Fibroblast of lung (primary cell): ENCODE measurements at regions not wholly inside any gene's neighbourhood (a gene's known extent, or its start where the extent isn't known, plus 50 kb on each side); places are given as distances from the start of the nearest gene placed in this dataset.

Experiments
- DNase-seq, 2 donors: peaks; one replicate each; pipeline versions ENCODE4 v3.0.0 to v3.0.0-alpha.2; 2010; ENCODE audit warnings: low read depth in 2 of 2
- H2AFZ ChIP-seq: 2 replicates; pipeline ENCODE4 v1.5.1; 2012; ENCODE audit warnings: low read length, control low read depth, inconsistent platforms
- H3K27ac ChIP-seq: 2 replicates; pipeline ENCODE4 v1.5.1; 2011; ENCODE audit warnings: low read length, control low read depth; ENCODE audit not compliant: insufficient read depth
- H3K27me3 ChIP-seq: 2 replicates; pipeline ENCODE4 v1.5.1; 2011; ENCODE audit warnings: mild to moderate bottlenecking, low read length; ENCODE audit not compliant: control insufficient read depth, insufficient read depth
- H3K36me3 ChIP-seq: 2 replicates; pipeline ENCODE4 v1.5.1; 2011; ENCODE audit warnings: low read length; ENCODE audit not compliant: control insufficient read depth, insufficient read depth
- H3K4me1 ChIP-seq: 2 replicates; pipeline ENCODE4 v1.5.1; 2011; ENCODE audit warnings: low read length; ENCODE audit not compliant: control insufficient read depth, insufficient read depth; ENCODE audit errors: extremely low read depth
- H3K4me2 ChIP-seq: 2 replicates; pipeline ENCODE4 v1.5.1; 2011; ENCODE audit warnings: low read length, control low read depth; ENCODE audit not compliant: insufficient read depth; ENCODE audit errors: extremely low read depth
- H3K4me3 ChIP-seq, 4 experiments: fragments of 200-600 bp in 1 of 4; sonication (generic) in 1 of 4; replicated peaks in 1 of 4; 2 replicates each; pipeline ENCODE4 v1.5.1; 2011 to 2016; ENCODE audit warnings: low read length in 4 of 4, low read depth in 3 of 4, mild to moderate bottlenecking in 3 of 4, control low read depth in 2 of 4, inconsistent platforms in 1 of 4, mixed read lengths in 1 of 4; ENCODE audit not compliant: insufficient read depth in 1 of 4; ENCODE audit errors: control extremely low read depth in 1 of 4
- H3K79me2 ChIP-seq: 2 replicates; pipeline ENCODE4 v1.5.1; 2012; ENCODE audit warnings: mild to moderate bottlenecking, low read length, inconsistent platforms; ENCODE audit not compliant: control insufficient read depth, insufficient read depth
- H3K9ac ChIP-seq: 2 replicates; pipeline ENCODE4 v1.5.1; 2011; ENCODE audit warnings: mild to moderate bottlenecking, low read length, control low read depth; ENCODE audit not compliant: insufficient read depth
- H3K9me3 ChIP-seq: 2 replicates; pipeline ENCODE4 v1.5.1; 2012; ENCODE audit warnings: low read depth, low read length; ENCODE audit not compliant: control insufficient read depth, insufficient read depth
- H4K20me1 ChIP-seq: 2 replicates; pipeline ENCODE4 v1.5.1; 2011; ENCODE audit warnings: low read length; ENCODE audit not compliant: control insufficient read depth, insufficient read depth; ENCODE audit errors: extremely low read depth
- CTCF ChIP-seq, 2 donors: IDR thresholded peaks in 1 of 2; conservative IDR thresholded peaks in 1 of 2; 1 replicate in 1 of 2; 2 replicates in 1 of 2; pipeline ENCODE4 v1.5.1; 2011 to 2012; ENCODE audit warnings: low read length in 2 of 2, control low read depth in 1 of 2, inconsistent platforms in 1 of 2, low read depth in 1 of 2, mild to moderate bottlenecking in 1 of 2
- EZH2 ChIP-seq: IDR thresholded peaks from 2 replicates; pipeline ENCODE4 v1.5.1; 2012; ENCODE audit warnings: low read length, control low read depth, mild to moderate bottlenecking; ENCODE audit errors: missing control alignments

- Histone ChIP-seq H3K27ac (no peak overlapping the region), H3K27me3 (no peaks in the 10 kb centered on the region), H3K9ac (no peak overlapping the region), H2AFZ (no peak overlapping the region), H3K36me3 (no peaks in the 10 kb centered on the region), H3K9me3 (no peaks in the 10 kb centered on the region), H3K4me2 (no peak overlapping the region), H3K4me3 (no peak overlapping the region), H3K79me2 (no peaks in the 10 kb centered on the region), H4K20me1 (no peaks in the 10 kb centered on the region), H3K4me1 (no peaks in the 10 kb centered on the region)
- TF ChIP-seq CTCF (conservative IDR thresholded peaks at IDR 0.05 in 1 of 2, IDR thresholded peaks at IDR 0.05 in 1 of 2; ENCODE audit: low read depth in 1 of 2, low read length in 2 of 2) (no peak), EZH2 (no peak)
- no peak for DNase-seq
Measured at GRCh38 chr6:22069306-22069800, 227.5 kb downstream of the PRL start.

- peak overlapping the region; percentile 19 to 43 (median 28) for H3K4me3 ChIP-seq
- DNase-seq, result peak; percentile 50 to 66
- H3K79me2 ChIP-seq, result no peaks in the 10 kb centered on the region
- peak overlapping the region; percentile 98 for H3K4me2 ChIP-seq
- no peaks in the 10 kb centered on the region for H3K36me3 ChIP-seq
- H3K27me3 ChIP-seq, result no peaks in the 10 kb centered on the region
- H3K9ac ChIP-seq, result no peak overlapping the region
- no peaks in the 10 kb centered on the region for H4K20me1 ChIP-seq
- H2AFZ ChIP-seq, result peak overlapping the region; percentile 89
- no peaks in the 10 kb centered on the region for H3K9me3 ChIP-seq
- H3K4me1 ChIP-seq, result no peaks in the 10 kb centered on the region
- H3K27ac ChIP-seq, result peak overlapping the region; percentile 6
- TF ChIP-seq EZH2, result no peak
- no peak for TF ChIP-seq CTCF (conservative IDR thresholded peaks at IDR 0.05 in 1 of 2, IDR thresholded peaks at IDR 0.05 in 1 of 2; ENCODE audit: low read depth in 1 of 2, low read length in 2 of 2)
Measured at GRCh38 chr6:22071270-22072041, 225.4 kb downstream of the PRL start.

DNA sequence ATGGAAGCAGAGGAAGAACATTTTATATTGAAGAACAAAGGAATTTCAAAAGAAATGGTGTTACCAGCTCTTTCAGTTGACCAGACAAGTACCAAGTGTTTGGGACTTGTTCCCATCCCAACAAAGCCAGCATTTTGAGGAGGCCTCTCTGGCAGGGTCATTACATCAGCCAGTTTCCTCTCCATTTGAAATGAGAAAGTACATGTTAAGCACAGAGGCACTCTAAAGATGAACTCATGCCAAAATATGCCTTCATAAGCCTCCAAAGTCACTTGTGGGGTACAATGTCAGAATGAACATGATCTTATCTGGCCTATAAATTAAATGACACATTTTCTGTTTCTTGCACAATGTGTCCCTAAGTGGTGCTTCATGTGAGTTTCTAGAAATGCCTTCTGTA lies 223.9 kb downstream of the PRL start:
- Histone ChIP-seq H3K9ac (no peak overlapping the region), H3K4me1 (no peaks in the 10 kb centered on the region), H3K9me3 (no peaks in the 10 kb centered on the region), H3K27ac (no peak overlapping the region), H3K36me3 (no peaks in the 10 kb centered on the region), H3K4me2 (no peak overlapping the region), H3K79me2 (no peaks in the 10 kb centered on the region), H2AFZ (no peak overlapping the region), H3K4me3 (no peak overlapping the region), H4K20me1 (no peaks in the 10 kb centered on the region), H3K27me3 (no peaks in the 10 kb centered on the region)
- TF ChIP-seq CTCF (conservative IDR thresholded peaks at IDR 0.05 in 1 of 2, IDR thresholded peaks at IDR 0.05 in 1 of 2; ENCODE audit: low read depth in 1 of 2, low read length in 2 of 2) (no peak), EZH2 (no peak)
- peak in 1 of 2 donors; percentile 62 for DNase-seq
